ENCODE measurements at regions not wholly inside any gene's neighbourhood (a gene's known extent, or its start where the extent isn't known, plus 50 kb on each side); places are given as distances from the start of the nearest gene placed in this dataset.
"Not testable (repeated sequence)": the region's sequence is repeated elsewhere in the genome, so short reads cannot be mapped to it uniquely, and the experiment has no call there.

DNA sequence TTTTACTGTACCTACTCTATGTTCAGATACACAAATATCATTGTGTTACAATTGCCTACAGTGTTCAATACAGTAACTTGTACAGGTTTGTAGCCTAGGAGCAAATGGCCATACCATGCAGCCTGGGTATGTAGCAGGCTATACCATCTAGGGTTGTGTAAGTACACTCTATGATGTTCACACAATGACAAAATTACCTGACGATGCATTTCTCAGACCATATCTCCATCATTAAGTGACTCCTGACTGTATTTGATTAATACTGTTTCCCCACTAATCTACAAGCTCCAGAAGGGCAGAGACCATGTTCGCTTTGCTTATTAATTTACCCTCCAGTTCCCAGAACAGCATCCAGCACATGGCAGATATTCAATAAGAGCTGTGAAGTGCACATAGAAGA, 372.2 kb downstream of the METTL4 start:
- DNase-seq (ENCODE audit: low read depth in 1 of 2, low spot score in 1 of 2): no peak

DNA sequence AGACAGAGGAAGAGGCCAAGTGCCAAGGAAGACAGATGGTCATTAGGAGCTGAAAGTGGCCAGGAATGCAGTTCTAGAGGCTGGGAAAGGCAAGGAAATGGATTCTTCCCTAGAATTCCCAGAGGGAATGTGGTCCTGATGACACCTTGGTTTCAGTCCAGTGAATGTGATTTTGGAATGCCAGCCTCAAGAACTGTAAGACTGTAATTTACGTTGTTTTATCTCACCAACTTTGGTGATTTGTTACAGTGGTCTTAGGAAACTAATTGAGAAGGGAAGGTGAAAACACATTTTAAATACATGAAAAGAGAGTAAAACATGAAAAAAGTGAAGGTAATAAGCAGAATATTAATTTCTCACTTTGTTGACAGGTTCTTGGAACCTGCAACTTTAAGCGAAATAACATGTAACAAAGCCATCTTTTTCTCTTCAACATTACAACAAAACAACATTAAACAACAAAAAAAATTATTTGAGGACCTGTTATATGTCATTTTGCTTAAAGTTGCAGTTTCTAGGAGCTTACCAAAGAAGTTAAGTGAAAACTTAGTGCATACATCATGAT, 370.2 kb downstream of the METTL4 start:
- no peak for DNase-seq (ENCODE audit: low read depth in 1 of 2, low spot score in 1 of 2)

DNA sequence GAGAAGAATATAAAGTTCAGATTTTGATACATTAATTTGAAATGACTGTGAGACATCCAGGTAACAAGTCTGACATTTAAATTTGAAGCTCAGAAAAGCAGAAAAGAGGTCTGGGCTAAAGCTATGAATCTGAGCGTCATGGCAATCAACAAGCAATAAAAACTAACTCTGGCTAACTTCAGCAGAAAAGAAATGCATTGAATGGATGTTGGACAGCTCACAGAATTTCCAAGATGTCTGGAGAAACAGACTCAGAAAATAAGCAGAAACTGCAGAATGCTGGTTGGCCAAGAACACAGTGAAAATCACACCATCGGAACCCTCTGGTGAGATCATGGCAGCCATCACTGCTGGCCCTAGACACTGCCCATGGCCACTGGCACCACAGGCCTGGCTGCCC, 366.6 kb downstream of the METTL4 start:
- DNase-seq (ENCODE audit: low read depth in 1 of 2, low spot score in 1 of 2): no peak

DNA sequence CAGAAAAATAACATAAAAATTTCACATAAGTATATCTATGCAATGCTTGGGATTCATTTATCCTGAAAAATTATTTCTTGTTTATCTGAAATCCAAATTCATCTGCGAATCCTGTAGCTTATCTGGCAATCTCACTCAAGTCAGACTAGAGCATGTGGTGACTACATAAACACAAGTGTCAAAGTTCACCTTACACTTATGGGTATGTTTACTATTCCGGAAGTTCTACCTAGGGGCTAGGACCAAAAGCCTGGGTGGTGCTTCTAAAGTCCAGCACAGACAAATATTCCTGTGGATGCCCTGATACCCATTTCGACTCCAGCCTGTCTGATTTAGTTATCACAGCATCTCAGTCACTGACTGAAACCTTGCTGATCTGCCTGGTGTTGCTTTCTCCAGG, 364.0 kb downstream of the METTL4 start:
- no peak for DNase-seq (ENCODE audit: low read depth in 1 of 2, low spot score in 1 of 2)

DNA sequence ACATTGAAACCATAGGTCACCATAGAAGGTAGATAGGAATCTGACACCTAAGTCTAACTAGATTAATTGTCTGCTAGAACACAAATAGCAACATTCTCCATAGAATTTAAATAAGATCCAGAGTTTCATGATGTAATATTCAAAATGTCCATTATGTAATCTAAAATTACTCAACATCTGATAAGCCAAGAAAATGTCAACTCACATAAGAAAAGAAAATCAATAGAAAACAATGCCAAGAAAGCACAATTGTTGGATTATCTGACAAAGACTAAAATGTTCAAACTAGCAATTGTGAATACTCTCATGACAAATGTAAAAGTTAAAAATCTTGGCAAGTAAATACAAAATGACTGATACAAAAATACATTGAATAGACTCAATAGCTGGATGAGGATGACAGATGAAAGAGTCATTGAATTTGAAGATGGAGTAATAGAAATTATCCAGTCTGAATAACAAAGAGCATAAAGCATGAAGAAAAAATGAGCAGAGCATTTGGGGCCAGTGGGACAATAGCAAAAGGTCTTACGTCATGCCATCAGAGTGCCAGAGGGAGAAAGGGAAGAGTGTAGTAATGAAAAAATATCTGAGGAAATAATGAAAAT, 358.6 kb downstream of the METTL4 start:
- no peak for DNase-seq (ENCODE audit: low read depth in 1 of 2, low spot score in 1 of 2)

DNA sequence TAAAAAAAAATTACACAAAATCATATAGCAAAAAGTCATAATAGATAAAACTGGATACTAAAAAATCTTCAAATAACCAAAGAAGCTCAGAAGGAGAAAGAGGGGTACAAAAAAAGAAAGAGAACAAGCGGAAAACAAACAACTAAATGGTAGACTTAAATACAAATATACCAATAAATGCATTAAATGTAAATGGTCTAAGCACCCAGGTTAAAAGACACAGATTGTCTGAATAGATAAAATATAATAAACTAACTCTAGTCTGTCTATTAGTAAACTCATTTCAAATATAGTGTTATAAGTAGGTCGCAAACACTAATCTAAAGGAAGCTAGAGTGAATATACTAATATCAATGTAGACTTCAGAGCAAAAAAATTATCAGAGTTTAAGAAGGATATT, 357.4 kb downstream of the METTL4 start:
- no peak for DNase-seq (ENCODE audit: low read depth in 1 of 2, low spot score in 1 of 2)

DNA sequence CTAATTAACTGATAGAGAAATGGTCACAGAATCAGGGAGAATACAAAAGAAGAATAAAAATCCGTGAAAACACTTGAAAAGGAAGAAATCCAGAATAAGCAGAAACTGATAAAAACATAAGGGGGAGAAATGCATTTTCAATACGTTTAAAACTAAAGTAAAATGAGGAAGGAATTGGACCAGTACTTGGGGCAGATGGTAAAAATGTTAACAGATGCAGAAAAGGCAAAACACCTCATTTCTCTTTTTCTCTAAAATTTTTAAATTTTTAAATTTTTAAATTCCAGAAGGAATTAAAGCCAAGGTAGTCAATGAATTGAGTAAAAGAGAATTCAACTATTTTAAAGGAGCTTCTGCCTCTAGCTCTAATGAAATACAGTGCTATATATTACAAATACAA, 353.9 kb downstream of the METTL4 start:
- DNase-seq (ENCODE audit: low read depth in 1 of 2, low spot score in 1 of 2): no peak

DNA sequence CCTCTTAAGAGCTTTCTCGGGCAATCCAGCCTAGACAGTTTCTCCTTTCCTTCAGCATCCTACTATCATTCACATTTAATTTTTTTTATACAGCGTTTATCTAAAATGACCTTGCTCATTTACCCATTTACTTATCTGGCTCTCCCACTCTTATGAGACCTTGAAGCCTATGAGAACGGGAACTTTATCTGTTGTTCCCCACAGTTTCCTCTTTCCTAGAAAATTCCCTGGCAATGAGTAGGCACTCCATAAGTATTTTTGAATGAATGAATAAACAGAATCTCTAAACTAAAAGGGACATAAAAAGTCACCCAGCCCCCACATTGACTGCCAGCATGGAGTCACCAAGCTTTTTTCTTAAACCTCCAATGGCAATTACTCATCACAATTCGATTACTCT, 353.2 kb downstream of the METTL4 start:
- DNase-seq (ENCODE audit: low read depth in 1 of 2, low spot score in 1 of 2): no peak

DNA sequence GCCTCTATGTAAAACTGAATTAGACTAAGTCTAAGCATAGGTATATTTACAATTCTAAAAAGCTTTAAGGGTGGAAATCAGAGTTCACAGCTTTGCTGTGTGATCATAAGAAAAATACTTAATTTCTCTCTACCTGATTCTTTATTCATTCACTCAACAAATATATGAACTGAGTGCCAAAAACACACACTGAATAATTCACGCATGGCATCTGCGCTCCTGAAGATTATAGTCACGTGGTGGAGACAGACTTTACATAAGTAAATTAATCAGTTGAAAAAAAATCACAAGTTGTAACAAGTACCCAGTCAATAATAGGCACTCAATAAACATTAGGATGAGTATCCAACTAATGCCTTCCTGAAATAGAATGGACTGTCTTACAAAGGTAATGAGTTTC, 351.6 kb downstream of the METTL4 start:
- no peak for DNase-seq (ENCODE audit: low read depth in 1 of 2, low spot score in 1 of 2)

DNA sequence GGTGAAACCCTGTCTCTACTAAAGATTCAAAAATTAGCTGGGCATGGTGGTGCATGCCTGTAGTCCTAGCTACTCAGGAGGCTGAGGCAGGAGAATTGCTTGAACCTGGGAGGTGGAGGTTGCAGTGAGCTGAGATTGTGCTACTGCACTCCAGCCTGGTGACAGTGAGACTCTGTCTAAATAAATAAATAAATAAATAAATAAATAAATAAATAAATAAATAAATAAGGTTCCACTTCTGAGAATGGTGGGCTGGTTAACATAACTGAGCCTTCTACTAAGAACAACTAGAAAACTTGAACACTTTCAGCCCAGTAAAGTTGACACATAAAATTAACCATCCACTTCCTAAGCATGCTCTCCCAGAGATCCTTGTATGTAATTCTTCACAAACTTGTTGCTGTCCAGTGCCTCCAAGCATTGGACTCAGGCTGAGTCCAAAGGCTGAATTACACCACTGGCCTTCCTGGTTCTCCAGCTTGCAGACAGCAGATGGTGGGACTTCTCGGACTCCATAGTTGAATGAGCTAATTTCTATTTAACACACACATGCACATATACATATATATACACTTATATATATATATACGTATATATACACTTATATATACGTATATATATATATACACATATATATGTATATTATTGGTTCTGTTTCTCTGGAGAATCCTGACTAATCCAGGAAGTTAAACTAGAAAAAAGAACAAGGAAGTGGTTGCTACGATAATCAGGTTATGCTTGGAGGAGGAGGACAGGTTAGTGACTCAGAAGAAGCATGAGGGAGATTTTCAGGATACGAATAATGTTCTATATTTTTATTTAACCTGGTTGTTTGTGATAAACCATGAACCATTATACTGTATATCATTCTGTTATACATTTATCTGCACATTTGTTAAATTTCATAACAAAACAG, 348.8 kb downstream of the METTL4 start:
- DNase-seq (ENCODE audit: low read depth in 1 of 2, low spot score in 1 of 2): no peak

DNA sequence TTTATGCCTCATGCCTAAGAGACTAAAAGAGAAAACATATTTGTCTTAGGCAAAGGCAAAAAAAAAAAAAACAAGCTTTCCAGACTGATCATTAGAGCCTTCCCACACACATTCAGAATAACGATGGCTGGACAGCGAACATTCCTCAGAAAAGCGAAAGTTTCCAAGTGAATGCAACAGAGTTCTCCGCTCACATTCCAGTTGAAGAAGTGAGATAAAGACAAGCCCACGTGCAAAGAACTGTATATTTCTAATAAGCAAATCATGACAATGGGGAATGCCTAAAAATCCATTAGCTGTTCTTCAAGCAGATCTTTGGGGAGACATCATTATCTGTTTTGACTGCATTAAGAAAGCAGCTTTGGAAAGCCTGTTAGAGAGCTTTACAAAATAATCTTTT, 347.9 kb downstream of the METTL4 start:
- DNase-seq (ENCODE audit: low read depth in 1 of 2, low spot score in 1 of 2): no peak

DNA sequence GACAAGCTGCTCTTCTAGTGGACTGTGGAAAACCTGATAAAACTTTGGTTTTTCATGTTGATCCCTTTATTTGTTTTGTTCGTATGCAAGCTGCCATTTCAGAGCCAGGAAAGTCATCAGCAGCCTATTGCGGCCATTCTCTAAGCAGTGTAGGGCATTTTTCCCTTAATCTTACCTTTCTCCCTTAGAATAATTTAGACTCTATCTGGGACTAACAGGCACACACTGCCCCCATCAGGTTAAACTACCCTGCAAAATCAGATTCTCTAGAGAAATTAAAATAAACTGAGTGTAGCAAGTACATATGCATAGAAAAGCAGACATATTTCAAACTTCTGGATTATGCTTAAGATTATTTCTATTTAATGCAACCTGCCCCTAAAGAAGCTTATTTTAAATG, 347.5 kb downstream of the METTL4 start:
- DNase-seq (ENCODE audit: low read depth in 1 of 2, low spot score in 1 of 2): no peak

DNA sequence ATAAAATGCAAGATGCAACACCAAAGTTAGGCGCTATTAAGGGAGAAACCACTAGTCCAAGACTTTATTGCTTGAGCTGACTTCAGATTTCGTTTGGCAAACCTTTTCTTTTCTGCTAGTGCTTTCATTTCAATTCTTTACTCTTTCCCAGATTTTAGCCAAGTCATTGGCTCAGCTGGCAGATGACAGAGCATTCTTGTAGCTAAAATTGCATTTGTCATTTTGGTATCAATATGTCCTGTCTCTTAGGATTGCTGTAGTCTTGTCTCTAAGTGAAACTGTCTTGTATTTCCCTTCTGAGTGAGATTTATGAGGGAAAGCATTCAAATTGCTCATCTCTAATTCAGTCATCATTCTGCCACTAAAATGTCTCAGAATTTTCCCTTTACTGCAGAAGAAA, 335.1 kb downstream of the METTL4 start:
- no peak for DNase-seq (ENCODE audit: low read depth in 1 of 2, low spot score in 1 of 2)

DNA sequence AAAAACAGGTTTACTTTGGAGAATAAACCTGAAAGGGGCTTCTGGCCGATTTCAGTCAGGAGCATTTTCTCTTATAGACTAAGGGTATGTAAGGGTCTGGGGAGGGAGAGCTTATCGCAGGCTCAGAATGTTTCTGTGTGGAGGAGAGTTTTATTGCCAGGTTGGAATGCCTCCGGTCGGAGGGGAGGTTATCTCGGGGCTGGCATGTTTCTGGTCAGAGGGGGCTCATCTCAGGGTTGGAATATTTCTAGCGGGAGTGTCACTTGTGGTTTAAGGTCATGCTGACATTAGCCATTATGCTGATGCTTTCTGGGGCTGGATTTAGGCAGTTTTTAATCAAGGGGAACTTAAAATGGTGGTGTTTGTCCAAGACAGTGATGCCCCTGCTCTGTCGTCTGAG, 333.6 kb downstream of the METTL4 start:
- no peak for DNase-seq (ENCODE audit: low read depth in 1 of 2, low spot score in 1 of 2)

DNA sequence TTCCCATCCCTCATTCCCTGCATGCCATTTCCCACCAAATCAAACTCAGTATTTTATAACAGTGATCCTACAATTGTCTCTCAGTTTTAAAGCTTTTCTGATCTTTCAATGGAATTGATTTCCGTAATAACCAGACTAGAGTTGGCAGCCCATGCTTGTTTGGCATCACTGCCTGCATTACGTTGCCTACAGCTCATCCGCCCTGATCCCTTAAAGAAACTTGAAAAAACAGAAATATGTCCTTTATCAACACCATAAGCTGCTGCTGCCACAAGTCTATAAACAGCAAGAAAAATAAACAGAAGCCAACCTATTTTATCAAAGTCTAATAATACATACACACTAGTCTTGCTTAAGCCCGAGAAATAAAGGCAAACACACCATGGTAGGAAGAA, 331.0 kb downstream of the METTL4 start:
- DNase-seq (ENCODE audit: low read depth in 1 of 2, low spot score in 1 of 2): no peak

DNA sequence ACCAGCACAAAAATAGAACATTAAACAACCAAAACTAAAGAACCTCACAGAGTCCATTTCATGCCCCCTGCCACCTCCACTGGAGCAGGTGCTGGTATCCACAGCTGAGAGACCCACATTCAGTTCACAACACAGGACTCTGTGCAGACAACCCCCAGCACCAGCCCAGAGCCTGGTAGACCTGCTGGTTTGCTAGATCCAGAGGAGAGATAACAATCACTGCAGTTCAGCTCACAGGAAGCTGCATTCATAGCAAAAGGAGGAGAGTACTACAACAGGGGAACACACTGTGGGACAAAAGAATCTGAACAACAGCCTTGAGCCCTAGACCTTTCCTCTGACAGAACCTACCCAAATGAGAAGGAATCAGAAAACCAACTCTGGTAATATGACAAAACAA, 326.7 kb downstream of the METTL4 start:
- no peak for DNase-seq (ENCODE audit: low read depth in 1 of 2, low spot score in 1 of 2)

DNA sequence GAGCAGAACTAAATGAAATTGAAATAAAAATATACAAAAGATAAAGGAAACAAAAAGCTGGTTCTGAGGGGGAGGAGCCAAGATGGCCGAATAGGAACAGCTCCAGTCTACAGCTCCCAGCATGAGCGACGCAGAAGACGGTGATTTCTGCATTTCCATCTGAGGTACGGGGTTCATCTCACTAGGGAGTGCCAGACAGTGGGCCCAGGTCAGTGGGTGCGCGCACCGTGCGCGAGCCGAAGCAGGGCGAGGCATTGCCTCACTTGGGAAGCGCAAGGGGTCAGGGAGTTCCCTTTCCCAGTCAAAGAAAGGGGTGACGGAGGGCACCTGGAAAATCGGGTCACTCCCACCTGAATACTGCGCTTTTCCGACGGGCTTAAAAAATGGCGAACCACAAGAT, 324.2 kb downstream of the METTL4 start:
- not testable (repeated sequence) for DNase-seq (ENCODE audit: low read depth in 1 of 2, low spot score in 1 of 2)

DNA sequence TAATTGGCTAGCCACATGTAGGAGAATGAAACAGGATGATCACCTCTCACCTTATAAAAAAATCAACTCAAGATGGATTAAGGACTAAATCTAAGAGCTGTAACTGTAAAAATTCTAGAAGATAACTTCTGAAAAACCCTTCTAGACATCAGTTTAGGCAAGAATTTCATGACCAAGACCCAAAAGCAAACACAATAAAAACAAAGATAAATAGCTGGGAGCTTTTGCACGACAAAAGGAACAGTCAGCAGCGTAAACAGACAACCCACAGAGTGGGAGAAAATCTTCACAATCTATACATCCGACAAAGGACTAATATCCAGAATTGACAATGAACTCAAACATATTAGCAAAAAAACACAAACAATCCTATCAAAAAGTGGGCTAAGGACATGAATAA, 316.3 kb downstream of the METTL4 start:
- no peak for DNase-seq (ENCODE audit: low read depth in 1 of 2, low spot score in 1 of 2)

DNA sequence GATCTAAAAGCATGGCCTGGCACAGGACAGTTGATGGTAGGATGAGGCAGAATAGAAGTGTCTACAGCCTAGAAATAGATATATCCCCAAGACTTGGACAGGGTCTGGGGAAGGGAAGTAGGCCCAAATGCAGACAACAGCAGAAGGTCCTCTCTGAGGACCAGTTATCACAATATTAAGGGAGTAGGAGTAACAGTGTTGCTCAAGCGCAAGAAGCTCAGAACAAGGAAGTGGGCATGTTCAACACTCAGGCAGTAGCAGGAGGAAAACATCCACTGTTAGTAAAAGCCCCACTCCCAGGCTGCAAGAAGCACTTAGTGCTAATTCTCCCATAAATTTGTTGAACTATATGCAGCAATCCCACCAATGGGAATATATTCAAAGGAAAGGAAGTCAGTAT, 314.7 kb downstream of the METTL4 start:
- no peak for DNase-seq (ENCODE audit: low read depth in 1 of 2, low spot score in 1 of 2)

DNA sequence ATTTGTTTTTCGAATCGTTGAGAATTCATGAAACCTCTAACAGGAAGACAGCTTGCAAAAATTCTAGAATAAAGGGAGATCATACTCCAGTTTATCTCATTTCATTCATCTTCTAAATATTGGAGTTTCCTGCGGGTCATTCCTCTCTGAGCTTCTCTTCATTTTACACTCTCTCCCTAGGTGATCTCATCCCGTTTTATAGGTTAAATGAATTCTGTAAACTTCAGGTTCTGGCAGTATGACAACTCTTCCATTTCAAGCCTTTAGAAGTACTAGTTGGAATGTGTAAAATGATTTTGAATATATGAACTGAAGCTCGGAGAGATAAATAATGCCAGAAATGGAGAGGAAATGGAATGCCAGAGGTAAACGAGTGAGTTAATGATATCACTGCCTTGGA, 312.4 kb downstream of the METTL4 start:
- no peak for DNase-seq (ENCODE audit: low read depth in 1 of 2, low spot score in 1 of 2)

DNA sequence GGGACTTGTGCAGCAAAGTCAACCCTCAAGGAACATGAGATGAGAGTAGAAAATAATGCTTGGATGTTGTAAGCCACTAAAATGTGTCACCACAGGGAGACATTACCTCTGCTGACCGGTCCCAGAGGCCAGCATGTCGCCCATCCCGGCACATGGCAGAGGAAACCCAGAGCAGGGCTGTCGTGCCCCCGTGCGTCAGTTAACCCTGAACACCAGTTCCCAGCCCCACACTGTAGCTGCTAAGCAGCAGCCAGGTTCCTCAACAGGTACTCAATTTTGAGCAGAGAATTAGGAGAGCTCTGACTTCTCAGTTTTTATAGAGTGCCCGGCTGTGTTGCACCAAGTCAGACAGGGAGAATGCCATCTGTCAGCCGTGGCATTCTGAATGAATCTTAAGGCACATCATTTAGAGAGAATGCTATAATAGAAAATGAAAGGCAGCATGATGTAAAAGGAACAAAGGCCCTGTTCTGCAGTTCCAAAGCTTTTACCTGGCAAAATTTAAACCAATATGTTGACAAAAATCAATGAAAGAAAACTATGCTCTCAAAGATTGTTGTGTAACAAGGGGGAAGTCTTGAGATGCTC, 307.9 kb downstream of the METTL4 start:
- DNase-seq (ENCODE audit: low read depth in 1 of 2, low spot score in 1 of 2): no peak

DNA sequence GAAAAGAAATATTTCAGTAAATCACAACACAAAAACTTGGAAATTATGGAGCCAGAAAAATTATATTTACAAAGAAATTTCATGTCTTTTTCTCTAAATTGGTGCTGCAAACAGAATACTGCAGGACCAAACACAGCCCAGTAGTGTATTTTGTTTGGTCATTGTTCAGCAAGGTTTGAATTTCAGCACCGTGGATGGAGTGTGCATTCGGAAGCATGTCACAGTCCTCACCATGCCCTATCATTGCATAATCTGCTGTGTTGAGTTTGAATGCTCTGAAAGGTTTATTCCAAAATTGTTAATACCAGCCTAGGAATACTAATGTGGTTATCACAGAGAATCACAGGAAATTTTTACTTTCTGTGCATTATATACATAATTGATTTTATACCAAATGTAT, 296.7 kb downstream of the METTL4 start:
- no peak for DNase-seq (ENCODE audit: low read depth in 1 of 2, low spot score in 1 of 2)

Data from stimulated activated CD4-positive, alpha-beta T cell treated with anti-CD3 and anti-CD28 coated beads, Interleukin-15, amount 100 ng/mL, for 1 hour (primary cell).